GM19397 (cell line): ENCODE measurements at regions not wholly inside any gene's neighbourhood (a gene's known extent, or its start where the extent isn't known, plus 50 kb on each side); places are given as distances from the start of the nearest gene placed in this dataset.

Experiments
- ATAC-seq: cut with Tn5 transposase; IDR thresholded peaks from one replicate; pipeline ENCODE4 v1.9.1; 2021; ENCODE audit warnings: mild to moderate bottlenecking, moderate library complexity; ENCODE audit not compliant: unreplicated experiment

GRCh38 chr6:56378507-56378906, 131.1 kb upstream of the COL21A1 start:
- no peak for ATAC-seq

DNA sequence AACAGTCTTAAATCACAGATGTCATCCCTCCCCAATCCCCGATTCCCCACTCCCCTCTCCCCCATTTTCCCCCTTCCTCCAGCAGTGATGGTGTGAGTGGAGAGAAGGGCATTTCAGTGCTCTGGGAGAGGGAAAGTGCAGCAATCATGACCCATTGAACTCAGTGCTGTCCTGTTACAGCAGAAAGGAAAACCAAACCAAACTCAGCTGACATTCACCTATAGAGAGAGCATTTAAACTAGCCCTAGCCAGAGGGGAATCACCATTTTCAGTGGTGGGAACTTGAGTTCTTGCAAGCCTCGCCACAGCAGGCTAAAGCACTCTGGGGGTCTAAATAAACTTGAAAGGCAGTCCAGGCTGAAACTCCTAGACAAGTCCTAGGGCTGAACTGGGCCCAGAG, 129.9 kb upstream of the COL21A1 start:
- no peak for ATAC-seq

DNA sequence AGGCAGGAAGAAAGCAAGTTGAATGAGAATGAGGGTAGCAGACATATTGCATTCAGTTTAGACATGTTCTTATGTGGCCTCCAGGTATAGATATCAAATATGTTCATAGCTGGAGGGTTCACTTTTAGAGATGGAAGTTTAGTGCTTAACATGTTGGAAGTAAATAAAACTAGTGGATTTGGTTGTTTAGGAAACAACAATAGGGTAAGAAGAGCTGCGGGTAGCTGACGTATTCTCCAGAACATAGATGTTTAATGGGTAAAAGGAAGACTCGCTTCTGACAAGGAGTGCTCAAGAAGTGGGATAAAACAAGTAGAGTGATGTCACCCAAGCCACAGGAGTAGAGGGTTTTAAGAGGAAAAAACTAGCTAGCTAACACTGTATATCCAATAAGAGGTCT, 128.4 kb upstream of the COL21A1 start:
- no peak for ATAC-seq

DNA sequence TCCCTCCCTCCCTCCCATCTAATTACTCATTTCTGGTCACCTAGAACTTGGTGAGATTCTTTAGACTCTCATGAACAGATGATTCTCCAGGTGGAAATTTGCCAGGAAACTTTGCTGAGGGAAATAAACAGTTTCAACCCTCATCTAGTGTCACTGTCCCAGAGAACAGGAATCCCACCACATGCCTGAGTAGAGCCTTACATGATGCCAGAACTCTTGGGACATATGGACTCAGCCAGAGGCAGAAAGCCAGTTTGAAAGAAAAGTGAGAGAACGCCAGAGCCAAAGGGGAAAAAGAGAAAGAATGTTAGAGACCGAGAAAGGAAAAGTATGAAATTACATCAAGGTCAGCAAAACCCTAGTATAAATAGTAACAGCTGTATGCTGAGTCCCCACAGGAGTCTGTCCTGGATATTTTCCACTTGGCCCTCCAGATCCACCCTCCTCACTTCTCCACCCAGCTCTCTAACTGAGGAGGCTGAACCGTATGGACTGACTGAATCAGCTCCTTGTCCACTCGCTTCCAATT, 127.5 kb upstream of the COL21A1 start:
- ATAC-seq: no peak

GRCh38 chr6:56372406-56372995, 125.1 kb upstream of the COL21A1 start:
- ATAC-seq: no peak

GRCh38 chr6:56370561-56371211, 123.3 kb upstream of the COL21A1 start:
- peak; percentile 65 for ATAC-seq

DNA sequence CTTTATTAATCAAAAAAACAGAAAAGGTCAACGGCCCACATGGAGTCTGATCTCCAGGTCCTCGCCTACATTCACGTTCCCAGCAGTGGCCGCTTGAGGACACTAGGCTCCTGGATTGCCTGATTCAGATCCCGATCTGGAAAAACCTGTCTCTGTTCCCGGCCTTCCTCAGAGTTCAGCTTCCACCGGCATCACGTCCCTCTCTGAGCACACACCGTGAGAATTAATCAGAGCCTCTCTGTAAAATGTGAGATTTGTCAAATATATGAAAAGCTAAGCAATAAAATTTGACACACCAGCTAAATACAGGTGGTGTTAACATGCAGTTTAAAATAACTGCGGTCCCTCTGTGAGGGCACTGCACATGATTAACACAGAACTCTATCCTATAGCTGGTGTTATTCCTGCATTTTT, 122.8 kb upstream of the COL21A1 start:
- ATAC-seq: no peak

DNA sequence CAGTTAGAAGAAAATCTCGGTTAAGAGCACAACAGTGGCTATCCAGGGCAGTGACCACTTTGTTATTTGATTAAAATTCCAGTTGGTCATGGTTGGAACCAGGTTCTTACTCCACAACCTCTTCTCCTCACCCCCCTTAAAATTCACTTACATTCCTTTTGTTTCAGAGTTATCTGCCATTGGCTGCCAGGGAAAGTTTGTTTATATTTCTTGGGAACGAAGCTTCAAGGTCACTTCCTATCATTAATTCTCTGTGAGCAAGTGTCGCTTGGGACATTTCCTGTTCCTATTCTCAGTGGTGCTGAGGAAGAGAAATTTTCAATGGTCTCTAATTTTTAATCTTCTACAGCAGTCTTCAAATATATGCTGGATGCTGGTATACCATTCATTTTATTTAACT, 121.1 kb upstream of the COL21A1 start:
- ATAC-seq: no peak

GRCh38 chr6:56366141-56366852, 118.9 kb upstream of the COL21A1 start:
- ATAC-seq: no peak

GRCh38 chr6:56364827-56365339, 117.5 kb upstream of the COL21A1 start:
- no peak for ATAC-seq

GRCh38 chr6:56364431-56364826, 117.0 kb upstream of the COL21A1 start:
- no peak for ATAC-seq

GRCh38 chr6:56363796-56364430, 116.5 kb upstream of the COL21A1 start:
- no peak for ATAC-seq

GRCh38 chr6:56361812-56362211, 114.4 kb upstream of the COL21A1 start:
- ATAC-seq: no peak

- ATAC-seq: peak; percentile 86
These were observed 112.0 kb upstream of the COL21A1 start for GRCh38 chr6:56359201-56359899.

GRCh38 chr6:56357616-56358373, 110.4 kb upstream of the COL21A1 start:
- no peak for ATAC-seq

DNA sequence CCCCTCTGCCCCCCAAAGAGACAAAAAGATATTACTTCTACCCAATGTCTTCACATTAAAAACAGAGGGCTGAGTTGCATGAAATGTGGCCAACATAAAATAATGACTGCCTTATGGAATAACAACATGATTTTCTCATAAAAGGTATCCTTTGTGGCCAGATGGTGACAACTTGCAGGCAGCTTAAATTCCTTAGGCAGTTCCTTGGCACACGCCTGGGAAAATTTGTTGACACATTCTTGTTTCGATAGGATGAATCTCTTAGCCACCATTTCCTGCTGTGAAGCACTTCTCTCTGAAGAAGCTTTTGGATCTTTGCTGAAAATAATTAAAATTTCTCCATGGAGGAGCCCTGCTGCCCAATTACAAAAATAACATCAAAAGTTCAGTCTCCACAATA, 109.0 kb upstream of the COL21A1 start:
- ATAC-seq: no peak

DNA sequence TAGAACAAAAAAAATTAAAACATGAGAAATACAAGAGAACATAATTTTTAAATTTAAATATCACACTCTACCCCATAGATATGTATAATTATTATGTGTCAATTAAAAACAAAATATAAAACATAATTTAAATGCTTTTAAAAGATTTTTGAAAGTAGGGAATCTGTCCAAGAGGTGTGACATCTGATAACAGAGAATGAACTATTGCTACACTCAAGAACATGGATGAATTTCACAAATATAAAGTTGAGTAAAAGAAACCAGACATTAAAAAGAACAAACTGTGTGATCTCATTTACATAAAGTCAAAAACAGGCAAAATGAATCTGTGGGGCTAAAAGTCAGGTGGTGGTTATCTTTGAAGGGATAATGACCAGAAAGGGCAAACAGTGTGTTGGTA, 106.5 kb upstream of the COL21A1 start:
- ATAC-seq: no peak

GRCh38 chr6:56350628-56351260, 103.4 kb upstream of the COL21A1 start:
- ATAC-seq: no peak

GRCh38 chr6:56349194-56349593, 101.8 kb upstream of the COL21A1 start:
- ATAC-seq: no peak

GRCh38 chr6:56348578-56348977, 101.2 kb upstream of the COL21A1 start:
- no peak for ATAC-seq
